Thyroid gland (tissue), 4 donors: ENCODE measurements at regions not wholly inside any gene's neighbourhood (a gene's known extent, or its start where the extent isn't known, plus 50 kb on each side); places are given as distances from the start of the nearest gene placed in this dataset.

ENCODE experiments used
- POLR2A ChIP-seq, 2 donors: fragments of 450-650 bp; IDR thresholded peaks; one replicate each; pipeline ENCODE4 v1.6.1; 2017; ENCODE audit warnings: antibody characterized with exemption in 2 of 2, mild to moderate bottlenecking in 2 of 2, moderate library complexity in 1 of 2
- TF ChIP-seq, protein P1 (sequence below), 6 experiments: fragments of 200-600 bp in 3 of 6; fragments of 450-650 bp in 3 of 6; sonication (generic) in 3 of 6; IDR thresholded peaks; one replicate each; pipeline ENCODE4 v1.5.1; 2016 to 2019; ENCODE audit warnings: antibody characterized with exemption in 6 of 6, mild to moderate bottlenecking in 2 of 6, inconsistent platforms in 1 of 6, moderate library complexity in 1 of 6

DNA sequence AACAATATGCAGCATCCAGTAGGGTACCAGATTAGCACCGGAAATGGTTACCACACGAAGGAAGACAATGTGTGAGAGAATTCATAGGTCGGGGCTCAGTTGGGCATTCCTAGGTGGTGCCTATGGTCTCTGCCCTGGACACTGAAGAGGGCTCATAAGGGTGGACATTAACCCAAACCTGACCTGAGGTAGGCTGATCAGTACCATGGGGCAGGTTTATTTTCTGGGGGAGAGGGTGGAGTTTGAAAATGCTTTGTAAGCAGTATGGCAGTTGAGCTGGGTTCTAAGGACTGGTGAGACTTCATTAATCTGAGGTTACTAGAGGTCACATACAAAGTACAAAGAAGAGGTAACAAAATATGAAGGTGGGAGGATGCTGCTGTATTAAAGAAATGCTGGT lies 68.4 kb downstream of the RPL22L1 start:
- TF ChIP-seq, protein P1, sequence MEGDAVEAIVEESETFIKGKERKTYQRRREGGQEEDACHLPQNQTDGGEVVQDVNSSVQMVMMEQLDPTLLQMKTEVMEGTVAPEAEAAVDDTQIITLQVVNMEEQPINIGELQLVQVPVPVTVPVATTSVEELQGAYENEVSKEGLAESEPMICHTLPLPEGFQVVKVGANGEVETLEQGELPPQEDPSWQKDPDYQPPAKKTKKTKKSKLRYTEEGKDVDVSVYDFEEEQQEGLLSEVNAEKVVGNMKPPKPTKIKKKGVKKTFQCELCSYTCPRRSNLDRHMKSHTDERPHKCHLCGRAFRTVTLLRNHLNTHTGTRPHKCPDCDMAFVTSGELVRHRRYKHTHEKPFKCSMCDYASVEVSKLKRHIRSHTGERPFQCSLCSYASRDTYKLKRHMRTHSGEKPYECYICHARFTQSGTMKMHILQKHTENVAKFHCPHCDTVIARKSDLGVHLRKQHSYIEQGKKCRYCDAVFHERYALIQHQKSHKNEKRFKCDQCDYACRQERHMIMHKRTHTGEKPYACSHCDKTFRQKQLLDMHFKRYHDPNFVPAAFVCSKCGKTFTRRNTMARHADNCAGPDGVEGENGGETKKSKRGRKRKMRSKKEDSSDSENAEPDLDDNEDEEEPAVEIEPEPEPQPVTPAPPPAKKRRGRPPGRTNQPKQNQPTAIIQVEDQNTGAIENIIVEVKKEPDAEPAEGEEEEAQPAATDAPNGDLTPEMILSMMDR (IDR thresholded peaks at IDR 0.05): no peak
- no peak for TF ChIP-seq POLR2A (IDR thresholded peaks at IDR 0.05)
